HFF-Myc (cell line): ENCODE measurements at regions not wholly inside any gene's neighbourhood (a gene's known extent, or its start where the extent isn't known, plus 50 kb on each side); places are given as distances from the start of the nearest gene placed in this dataset.
"Not testable (repeated sequence)": the region's sequence is repeated elsewhere in the genome, so short reads cannot be mapped to it uniquely, and the experiment has no call there.

Source experiments
- DNase-seq: peaks from one replicate; pipeline ENCODE4 v3.0.0-alpha.2; 2011; ENCODE audit warnings: low read depth; ENCODE audit errors: extremely low read depth
- H3K4me3 ChIP-seq: replicated peaks from 2 replicates; pipeline ENCODE4 v1.5.1; 2011; ENCODE audit warnings: low read depth, mild to moderate bottlenecking, control low read depth, low read length
- CTCF ChIP-seq: IDR thresholded peaks from 2 replicates; pipeline ENCODE4 v1.5.1; 2012; ENCODE audit warnings: mild to moderate bottlenecking, low read depth, low read length, control low read depth; ENCODE audit errors: missing control alignments

DNA sequence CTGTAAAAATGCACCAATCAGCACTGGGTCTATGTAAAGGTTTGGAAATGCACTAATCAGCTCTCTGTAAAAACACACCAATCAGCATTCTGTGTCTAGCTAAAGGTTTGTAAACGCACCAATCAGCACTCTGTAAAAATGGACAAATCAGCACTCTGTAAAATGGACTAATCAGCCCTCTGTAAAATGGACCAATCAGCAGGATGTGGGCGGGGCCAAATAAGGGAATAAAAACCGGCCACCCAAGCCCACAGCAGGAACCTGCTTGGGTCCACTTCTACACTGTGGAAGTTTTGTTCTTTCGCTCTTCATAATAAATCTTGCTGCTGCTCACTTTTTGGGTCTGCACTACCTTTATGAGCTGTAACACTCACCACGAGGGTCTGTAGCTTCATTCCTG, 101.0 kb downstream of the SMC2 start:
- DNase-seq, H3K4me3 ChIP-seq: not testable (repeated sequence)

DNA sequence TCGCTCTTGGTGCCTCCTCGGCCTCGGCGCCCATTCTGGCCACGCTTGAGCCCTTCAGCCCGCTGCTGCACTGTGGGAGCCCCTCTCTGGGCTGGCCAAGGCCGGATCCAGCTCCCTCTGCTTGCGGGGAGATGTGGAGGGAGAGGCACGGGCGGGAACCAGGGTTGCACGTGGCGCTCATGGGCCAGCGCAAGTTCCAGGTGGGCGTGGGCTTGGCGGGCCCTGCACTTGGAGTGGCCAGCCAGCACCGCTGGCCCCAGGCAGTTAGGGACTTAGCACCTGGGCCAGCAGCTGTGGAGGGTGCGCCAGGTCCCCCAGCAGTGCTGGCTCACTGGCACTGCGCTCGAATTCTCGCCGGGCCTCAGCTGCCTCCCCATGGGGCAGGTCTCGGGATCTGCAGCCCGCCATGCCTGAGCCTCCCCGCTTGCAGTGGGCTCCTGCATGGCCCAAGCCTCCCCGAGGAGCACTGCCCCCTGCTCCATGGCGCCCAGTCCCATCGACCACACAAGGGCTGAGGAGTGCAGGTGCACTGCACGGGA, 106.4 kb downstream of the SMC2 start:
- H3K4me3 ChIP-seq, result no peak overlapping the region
- DNase-seq, result no peak
- TF ChIP-seq CTCF, result no peak

- DNase-seq, result no peak
- TF ChIP-seq CTCF, result no peak
These were observed 112.7 kb downstream of the SMC2 start for GRCh38 chr9:104206766-104207165.

GRCh38 chr9:104209387-104209786, 115.3 kb downstream of the SMC2 start:
- no peak for TF ChIP-seq CTCF
- DNase-seq, result no peak
- no peak overlapping the region for H3K4me3 ChIP-seq

More at GRCh38 chr9:104206766-104207165, 112.7 kb downstream of the SMC2 start:
- H3K4me3 ChIP-seq, result no peak overlapping the region

DNA sequence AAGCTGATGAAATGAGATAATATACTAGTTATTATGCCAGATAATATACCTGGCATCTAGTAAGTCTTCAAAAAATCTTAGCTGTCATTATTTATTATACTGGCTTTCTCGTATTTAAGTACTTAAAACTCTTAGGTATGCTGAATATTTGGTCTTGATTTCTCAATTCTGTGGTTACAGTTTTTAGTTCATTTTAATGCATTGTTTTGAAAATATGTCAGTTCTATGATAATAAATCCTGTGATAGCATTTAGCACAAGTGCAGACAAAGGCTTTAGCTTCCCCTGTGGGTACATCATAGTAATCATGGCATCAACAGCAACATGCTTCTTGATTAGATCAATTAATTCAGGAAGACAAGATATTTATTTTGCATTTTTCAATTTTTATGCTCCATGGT, 133.0 kb downstream of the SMC2 start:
- DNase-seq, result no peak
- H3K4me3 ChIP-seq, result no peak overlapping the region
- no peak for TF ChIP-seq CTCF

DNA sequence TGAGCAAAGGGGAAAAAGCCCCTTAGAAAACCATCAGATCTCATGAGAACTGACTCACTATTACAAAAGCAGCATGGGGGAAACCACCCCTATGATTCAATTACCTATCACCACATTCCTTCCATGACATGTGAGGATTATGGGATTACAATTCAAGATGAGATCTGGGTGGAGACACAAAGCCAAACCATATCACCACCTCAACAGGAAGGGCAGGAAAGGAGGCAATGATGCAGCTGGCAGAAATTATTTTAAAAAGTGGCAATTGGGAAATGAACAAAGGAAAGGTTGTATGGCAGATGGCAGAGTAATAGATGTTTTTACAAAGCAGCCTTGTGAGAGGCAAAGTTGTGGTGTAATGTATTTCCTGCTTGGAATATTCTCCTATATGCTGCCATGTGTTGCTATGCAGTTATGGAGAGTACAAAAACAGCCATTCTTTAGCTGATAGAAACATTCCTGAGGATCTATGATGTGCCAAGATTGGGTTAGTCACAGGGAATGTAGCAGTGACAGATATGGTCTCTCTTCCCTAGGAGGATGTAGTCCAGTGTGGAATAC, 138.8 kb downstream of the SMC2 start:
- no peak for TF ChIP-seq CTCF
- no peak overlapping the region for H3K4me3 ChIP-seq
- DNase-seq, result no peak

- H3K4me3 ChIP-seq, result no peak overlapping the region
- no peak for TF ChIP-seq CTCF
- DNase-seq, result no peak
These were observed 139.3 kb downstream of the SMC2 start for GRCh38 chr9:104233366-104233765.

- not testable (repeated sequence) for DNase-seq, H3K4me3 ChIP-seq
These were observed 140.7 kb downstream of the SMC2 start for GRCh38 chr9:104234632-104235337.

DNA sequence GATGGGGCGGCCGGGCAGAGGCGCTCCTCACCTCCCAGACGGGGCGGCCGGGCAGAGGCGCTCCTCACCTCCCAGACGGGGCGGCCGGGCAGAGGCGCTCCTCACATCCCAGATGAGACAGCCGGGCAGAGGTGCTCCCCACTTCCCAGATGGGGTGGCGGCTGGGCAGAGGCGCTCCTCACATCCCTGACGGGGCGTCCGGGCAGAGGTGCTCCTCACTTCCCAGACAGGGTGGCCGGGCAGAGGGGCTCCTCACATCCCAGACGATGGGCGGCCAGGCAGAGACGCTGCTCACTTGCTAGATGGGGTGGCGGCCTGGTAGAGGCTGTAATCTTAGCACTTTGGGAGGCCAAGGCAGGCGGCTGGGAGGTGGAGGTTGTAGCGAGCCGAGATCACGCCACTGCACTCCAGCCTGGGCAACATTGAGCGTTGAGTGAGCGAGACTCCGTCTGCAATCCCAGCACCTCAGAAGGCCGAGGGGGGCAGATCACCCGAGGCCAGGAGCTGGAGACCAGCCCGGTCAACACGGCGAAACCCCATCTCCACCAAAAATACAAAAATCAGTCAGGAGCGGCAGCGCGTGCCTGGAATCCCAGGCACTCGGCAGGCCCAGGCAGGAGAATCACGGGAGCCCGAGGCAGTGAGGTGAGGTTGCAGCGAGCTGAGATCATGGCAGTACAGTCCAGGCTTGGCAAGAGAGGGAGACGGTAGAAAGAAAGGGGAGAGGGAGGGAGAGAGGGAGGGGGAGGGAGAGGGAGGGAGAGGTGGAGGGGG, 141.4 kb downstream of the SMC2 start:
- H3K4me3 ChIP-seq, DNase-seq: not testable (repeated sequence)
